ENCODE measurements at regions not wholly inside any gene's neighbourhood (a gene's known extent, or its start where the extent isn't known, plus 50 kb on each side); places are given as distances from the start of the nearest gene placed in this dataset.

- POLR2A ChIA-PET, result no interaction called here
- Histone ChIP-seq H3K36me3 (ENCODE audit: control insufficient read depth in 2 of 2, insufficient read depth in 1 of 2, low read length in 2 of 2) (no peaks in the 10 kb centered on the region), H3K4me1 (ENCODE audit: control insufficient read depth, insufficient read depth, low read length) (no peaks in the 10 kb centered on the region), H3K27ac (ENCODE audit: extremely low read depth, low read depth, low read length) (no peak overlapping the region), H3K4me3 (ENCODE audit: low read depth, low read length) (no peak overlapping the region), H3K9me3 (ENCODE audit: control insufficient read depth, insufficient read depth, low read depth, low read length) (no peaks in the 10 kb centered on the region)
- CTCF ChIA-PET, result no interaction called here
- no peak for TF ChIP-seq PRDM6 (tag by site-specific recombination; IDR thresholded peaks at IDR 0.05)
- no peak for TF ChIP-seq ZNF776 (tag by site-specific recombination; IDR thresholded peaks at IDR 0.05; ENCODE audit: borderline replicate concordance)
- no peak for TF ChIP-seq ZNF488 (tag by site-specific recombination; IDR thresholded peaks at IDR 0.05)
- no peak for TF ChIP-seq ZNF416 (tag by site-specific recombination; IDR thresholded peaks at IDR 0.05)
- no peak for TF ChIP-seq GLIS1 (tag by site-specific recombination; IDR thresholded peaks at IDR 0.05)
- no peak for TF ChIP-seq ZBTB26 (tag by site-specific recombination; optimal IDR thresholded peaks at IDR 0.05)
- no peak for TF ChIP-seq ZNF202 (tag by site-specific recombination; IDR thresholded peaks at IDR 0.05; ENCODE audit: borderline replicate concordance)
- TF ChIP-seq ZNF560 (tag by site-specific recombination; IDR thresholded peaks at IDR 0.05; ENCODE audit: borderline replicate concordance), result no peak
- TF ChIP-seq KLF9 (tag by site-specific recombination; IDR thresholded peaks at IDR 0.05; ENCODE audit: low read depth), result no peak
- TF ChIP-seq ZNF660 (tag by site-specific recombination; IDR thresholded peaks at IDR 0.05), result no peak
- TF ChIP-seq ZFP69B (tag by site-specific recombination; IDR thresholded peaks at IDR 0.05), result no peak
- TF ChIP-seq ZNF76 (tag by site-specific recombination; IDR thresholded peaks at IDR 0.05; ENCODE audit: borderline replicate concordance, low read depth), result no peak
- no peak for TF ChIP-seq ZNF266 (tag by site-specific recombination; IDR thresholded peaks at IDR 0.05; ENCODE audit: low read depth)
- TF ChIP-seq FEZF1 (tag by site-specific recombination; IDR thresholded peaks at IDR 0.05), result no peak
- TF ChIP-seq ZNF544 (tag by site-specific recombination; IDR thresholded peaks at IDR 0.05), result no peak
Measured at GRCh38 chr16:35364263-35364662, 1904.9 kb downstream of the TP53TG3F start.

- POLR2A ChIA-PET, result no interaction called here
- no peaks in the 10 kb centered on the region for H3K36me3 ChIP-seq (ENCODE audit: control insufficient read depth in 2 of 2, insufficient read depth in 1 of 2, low read length in 2 of 2)
- TF ChIP-seq ZEB2 (tag by site-specific recombination; IDR thresholded peaks at IDR 0.05) (no peak), KLF9 (tag by site-specific recombination; IDR thresholded peaks at IDR 0.05; ENCODE audit: low read depth) (no peak)
- H3K4me3 ChIP-seq (ENCODE audit: low read depth, low read length), result no peak overlapping the region
- CTCF ChIA-PET, result no interaction called here
- H3K4me1 ChIP-seq (ENCODE audit: control insufficient read depth, insufficient read depth, low read length), result no peaks in the 10 kb centered on the region
- H3K27ac ChIP-seq (ENCODE audit: extremely low read depth, low read depth, low read length), result no peak overlapping the region
- no peaks in the 10 kb centered on the region for H3K9me3 ChIP-seq (ENCODE audit: control insufficient read depth, insufficient read depth, low read depth, low read length)
Measured at GRCh38 chr16:35365675-35366074, 1906.3 kb downstream of the TP53TG3F start.

- Histone ChIP-seq H3K4me1 (ENCODE audit: control insufficient read depth, insufficient read depth, low read length) (no peaks in the 10 kb centered on the region), H3K36me3 (ENCODE audit: control insufficient read depth in 2 of 2, insufficient read depth in 1 of 2, low read length in 2 of 2) (no peaks in the 10 kb centered on the region), H3K9me3 (ENCODE audit: control insufficient read depth, insufficient read depth, low read depth, low read length) (no peaks in the 10 kb centered on the region), H3K27ac (ENCODE audit: extremely low read depth, low read depth, low read length) (no peak overlapping the region), H3K4me3 (ENCODE audit: low read depth, low read length) (no peak overlapping the region)
- ChIA-PET POLR2A (no interaction called here), CTCF (no interaction called here)
- TF ChIP-seq ZNF350 (tag by site-specific recombination; IDR thresholded peaks at IDR 0.05) (no peak), ZNF138 (tag by site-specific recombination; IDR thresholded peaks at IDR 0.05; ENCODE audit: borderline replicate concordance) (no peak), ZNF223 (tag by site-specific recombination; IDR thresholded peaks at IDR 0.05) (no peak), ATF2 (tag by site-specific recombination; IDR thresholded peaks at IDR 0.05; ENCODE audit: low read depth) (no peak), MZF1 (tag by site-specific recombination; IDR thresholded peaks at IDR 0.05; ENCODE audit: borderline replicate concordance) (no peak), ZNF362 (tag by site-specific recombination; IDR thresholded peaks at IDR 0.05) (no peak), ZNF629 (tag by site-specific recombination; IDR thresholded peaks at IDR 0.05) (no peak), ZNF26 (tag by site-specific recombination; IDR thresholded peaks at IDR 0.05) (no peak)
Measured at GRCh38 chr16:35370617-35371016, 1911.2 kb downstream of the TP53TG3F start.
